ENCODE measurements at regions not wholly inside any gene's neighbourhood (a gene's known extent, or its start where the extent isn't known, plus 50 kb on each side); places are given as distances from the start of the nearest gene placed in this dataset.

GRCh38 chr5:117793963-117794362 lies 1194.4 kb downstream of the DTWD2 start:
- H3K9me3 Mint-ChIP-seq (ENCODE audit: unreplicated experiment): no peaks in the 10 kb centered on the region
- BruUV-seq (replicated peaks): no TSS peak
- no peak overlapping the region for H3K27ac Mint-ChIP-seq (ENCODE audit: low read depth, unreplicated experiment)
- ChIA-PET POLR2A (interaction anchor here (0.5 kb wide), 1 partner anchor 140 kb away, joined by 3 read pairs; no protein-coding TSS in a partner anchor), CTCF (no interaction called here)
- DNase-seq (ENCODE audit: unreplicated experiment): no peak
- H3K4me1 Mint-ChIP-seq (ENCODE audit: insufficient read depth, unreplicated experiment): no peaks in the 10 kb centered on the region
- TF ChIP-seq CTCF (IDR thresholded peaks at IDR 0.05; ENCODE audit: unreplicated experiment): no peak
- H3K27me3 Mint-ChIP-seq (ENCODE audit: insufficient read depth, unreplicated experiment): no peaks in the 10 kb centered on the region
- H3K4me3 Mint-ChIP-seq (ENCODE audit: unreplicated experiment): no peak overlapping the region
- intact Hi-C loops (cut with micrococcal nuclease): no loop called here
- no peaks in the 10 kb centered on the region for H3K36me3 Mint-ChIP-seq (ENCODE audit: insufficient read depth, unreplicated experiment)

- no peak for DNase-seq (ENCODE audit: unreplicated experiment)
- no TSS peak for BruUV-seq (replicated peaks)
- H3K27ac Mint-ChIP-seq (ENCODE audit: low read depth, unreplicated experiment): no peak overlapping the region
- TF ChIP-seq CTCF (IDR thresholded peaks at IDR 0.05; ENCODE audit: unreplicated experiment): no peak
- ChIA-PET POLR2A (no interaction called here), CTCF (interaction anchor here (1.1 kb wide), 1 partner anchor 8 kb away, joined by 3 read pairs; no protein-coding TSS in a partner anchor)
- H3K27me3 Mint-ChIP-seq (ENCODE audit: insufficient read depth, unreplicated experiment): no peaks in the 10 kb centered on the region
- intact Hi-C loops (cut with micrococcal nuclease): no loop called here
- H3K4me3 Mint-ChIP-seq (ENCODE audit: unreplicated experiment): no peak overlapping the region
- no peaks in the 10 kb centered on the region for H3K4me1 Mint-ChIP-seq (ENCODE audit: insufficient read depth, unreplicated experiment)
- no peaks in the 10 kb centered on the region for H3K9me3 Mint-ChIP-seq (ENCODE audit: unreplicated experiment)
- no peaks in the 10 kb centered on the region for H3K36me3 Mint-ChIP-seq (ENCODE audit: insufficient read depth, unreplicated experiment)
Measured at GRCh38 chr5:117792476-117792875, 1195.9 kb downstream of the DTWD2 start.

- no TSS peak for BruUV-seq (replicated peaks)
- no peaks in the 10 kb centered on the region for H3K4me1 Mint-ChIP-seq (ENCODE audit: insufficient read depth, unreplicated experiment)
- ChIA-PET CTCF (no interaction called here), POLR2A (no interaction called here)
- no peak for DNase-seq (ENCODE audit: unreplicated experiment)
- H3K27me3 Mint-ChIP-seq (ENCODE audit: insufficient read depth, unreplicated experiment): no peaks in the 10 kb centered on the region
- no peak for TF ChIP-seq CTCF (IDR thresholded peaks at IDR 0.05; ENCODE audit: unreplicated experiment)
- no peaks in the 10 kb centered on the region for H3K9me3 Mint-ChIP-seq (ENCODE audit: unreplicated experiment)
- no peak overlapping the region for H3K4me3 Mint-ChIP-seq (ENCODE audit: unreplicated experiment)
- no peak overlapping the region for H3K27ac Mint-ChIP-seq (ENCODE audit: low read depth, unreplicated experiment)
- no peaks in the 10 kb centered on the region for H3K36me3 Mint-ChIP-seq (ENCODE audit: insufficient read depth, unreplicated experiment)
- intact Hi-C loops (cut with micrococcal nuclease): no loop called here
Measured at GRCh38 chr5:117788596-117788995, 1199.8 kb downstream of the DTWD2 start.

GRCh38 chr5:117779171-117779570 lies 1204.5 kb upstream of the SEMA6A start:
- POLR2A ChIA-PET: interaction anchor here (0.5 to 0.6 kb wide), 2 partner anchors 590 to 1971 kb away, joined by 3 to 5 read pairs; no protein-coding TSS in a partner anchor
- Mint-ChIP-seq H3K27ac (ENCODE audit: low read depth, unreplicated experiment) (no peak overlapping the region), H3K27me3 (ENCODE audit: insufficient read depth, unreplicated experiment) (no peaks in the 10 kb centered on the region), H3K9me3 (ENCODE audit: unreplicated experiment) (peaks cover 14% of the 10 kb centered on the region), H3K4me1 (ENCODE audit: insufficient read depth, unreplicated experiment) (no peaks in the 10 kb centered on the region), H3K36me3 (ENCODE audit: insufficient read depth, unreplicated experiment) (no peaks in the 10 kb centered on the region), H3K4me3 (ENCODE audit: unreplicated experiment) (no peak overlapping the region)
- no TSS peak for BruUV-seq (replicated peaks)
- intact Hi-C loops (cut with micrococcal nuclease): no loop called here
- no peak for TF ChIP-seq CTCF (IDR thresholded peaks at IDR 0.05; ENCODE audit: unreplicated experiment)
- CTCF ChIA-PET: no interaction called here
- DNase-seq (ENCODE audit: unreplicated experiment): no peak
